Mucosa of descending colon (tissue), 3 donors: ENCODE measurements at regions not wholly inside any gene's neighbourhood (a gene's known extent, or its start where the extent isn't known, plus 50 kb on each side); places are given as distances from the start of the nearest gene placed in this dataset.

Source experiments
- ATAC-seq: fragments of 200-7000 bp; cut with Tn5 transposase; one replicate; pipeline ENCODE4 v1.9.1; 2020; ENCODE audit warnings: mild to moderate bottlenecking, moderate library complexity
- DNase-seq, 3 donors: peaks; one replicate each; pipeline ENCODE4 v3.0.0-alpha.2; 2020
- H3K36me3 ChIP-seq: fragments of 200-600 bp; one replicate; pipeline ENCODE4 v1.8.0; 2021; ENCODE audit warnings: low read depth, mild to moderate bottlenecking
- H3K4me1 ChIP-seq: fragments of 200-600 bp; one replicate; pipeline ENCODE4 v1.8.0; 2021; ENCODE audit warnings: low read depth, mild to moderate bottlenecking
- H3K4me3 ChIP-seq: fragments of 200-600 bp; one replicate; pipeline ENCODE4 v1.8.0; 2021; ENCODE audit warnings: mild to moderate bottlenecking
- H3K9me3 ChIP-seq: fragments of 200-600 bp; one replicate; pipeline ENCODE4 v1.8.0; 2021; ENCODE audit warnings: mild to moderate bottlenecking
- intact Hi-C, 2 donors: fragments of 100-400 bp; cut with DNase I in 1 of 2; cut with micrococcal nuclease in 1 of 2; formaldehyde crosslinking; loops; one replicate each; pipeline versions ENCODE4 v1.11.0 to v1.11.1; 2022; cut with DNase I, micrococcal nuclease
- TF ChIP-seq, protein P1 (sequence below): fragments of 200-600 bp; IDR thresholded peaks from one replicate; pipeline ENCODE4 v1.8.0; 2022; ENCODE audit warnings: antibody characterized with exemption, mild to moderate bottlenecking
- donor health status: DM: no; HTN: no; CAD: no; lungs with moderate emphysema.
- donor health status: DM: no; HTN: no; CAD: no.
- donor health status: DM: no; HTN: yes; CAD: no.

GRCh38 chr6:22401932-22402331 is 105.1 kb upstream of the PRL start:
- ATAC-seq (no peak), DNase-seq (no peak)
- no peak overlapping the region for H3K4me3 ChIP-seq
- no peaks in the 10 kb centered on the region for H3K9me3 ChIP-seq
- TF ChIP-seq, protein P1, sequence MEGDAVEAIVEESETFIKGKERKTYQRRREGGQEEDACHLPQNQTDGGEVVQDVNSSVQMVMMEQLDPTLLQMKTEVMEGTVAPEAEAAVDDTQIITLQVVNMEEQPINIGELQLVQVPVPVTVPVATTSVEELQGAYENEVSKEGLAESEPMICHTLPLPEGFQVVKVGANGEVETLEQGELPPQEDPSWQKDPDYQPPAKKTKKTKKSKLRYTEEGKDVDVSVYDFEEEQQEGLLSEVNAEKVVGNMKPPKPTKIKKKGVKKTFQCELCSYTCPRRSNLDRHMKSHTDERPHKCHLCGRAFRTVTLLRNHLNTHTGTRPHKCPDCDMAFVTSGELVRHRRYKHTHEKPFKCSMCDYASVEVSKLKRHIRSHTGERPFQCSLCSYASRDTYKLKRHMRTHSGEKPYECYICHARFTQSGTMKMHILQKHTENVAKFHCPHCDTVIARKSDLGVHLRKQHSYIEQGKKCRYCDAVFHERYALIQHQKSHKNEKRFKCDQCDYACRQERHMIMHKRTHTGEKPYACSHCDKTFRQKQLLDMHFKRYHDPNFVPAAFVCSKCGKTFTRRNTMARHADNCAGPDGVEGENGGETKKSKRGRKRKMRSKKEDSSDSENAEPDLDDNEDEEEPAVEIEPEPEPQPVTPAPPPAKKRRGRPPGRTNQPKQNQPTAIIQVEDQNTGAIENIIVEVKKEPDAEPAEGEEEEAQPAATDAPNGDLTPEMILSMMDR: no peak
- no peaks in the 10 kb centered on the region for H3K36me3 ChIP-seq
- intact Hi-C loops: no loop called here
- no peaks in the 10 kb centered on the region for H3K4me1 ChIP-seq

GRCh38 chr6:22409486-22409885 is 112.7 kb upstream of the PRL start:
- Histone ChIP-seq H3K9me3 (no peaks in the 10 kb centered on the region), H3K4me1 (no peaks in the 10 kb centered on the region), H3K36me3 (no peaks in the 10 kb centered on the region), H3K4me3 (no peak overlapping the region)
- DNase-seq: no peak
- ATAC-seq: no peak
- TF ChIP-seq, protein P1: no peak
- intact Hi-C loops: no loop called here

GRCh38 chr6:22411376-22412105 is 114.7 kb upstream of the PRL start:
- intact Hi-C loops: no loop called here
- H3K9me3 ChIP-seq: no peaks in the 10 kb centered on the region
- no peak for ATAC-seq
- DNase-seq: no peak
- TF ChIP-seq, protein P1: no peak
- no peaks in the 10 kb centered on the region for H3K36me3 ChIP-seq
- no peak overlapping the region for H3K4me3 ChIP-seq
- H3K4me1 ChIP-seq: no peaks in the 10 kb centered on the region

DNA sequence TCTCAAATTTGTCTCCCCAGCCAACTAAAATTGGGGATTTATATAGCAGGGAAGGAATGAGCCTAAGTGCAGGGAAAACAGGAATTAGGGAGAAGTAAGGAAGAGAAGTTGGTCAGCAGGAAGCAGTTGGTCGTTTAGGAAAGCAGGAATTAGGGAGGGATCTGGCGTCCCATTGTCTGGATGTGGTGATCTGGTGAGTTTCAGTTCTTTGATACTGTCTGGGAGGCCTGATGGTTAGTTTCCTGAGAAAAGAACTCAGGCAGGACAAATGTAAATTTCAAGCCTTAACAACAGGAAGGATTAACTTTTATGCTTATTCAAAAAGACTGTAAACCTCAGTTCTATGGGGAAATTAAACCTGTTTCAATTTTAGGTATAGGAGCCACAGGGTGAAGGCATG is 116.2 kb upstream of the PRL start:
- TF ChIP-seq, protein P1: no peak
- Histone ChIP-seq H3K4me3 (no peak overlapping the region), H3K4me1 (no peaks in the 10 kb centered on the region), H3K9me3 (no peaks in the 10 kb centered on the region), H3K36me3 (no peaks in the 10 kb centered on the region)
- no peak for DNase-seq
- intact Hi-C loops: no loop called here
- ATAC-seq: no peak

- no peaks in the 10 kb centered on the region for H3K9me3 ChIP-seq
- no peak for DNase-seq
- intact Hi-C loops: no loop called here
- no peaks in the 10 kb centered on the region for H3K4me1 ChIP-seq
- ATAC-seq: no peak
- TF ChIP-seq, protein P1: no peak
- H3K36me3 ChIP-seq: no peaks in the 10 kb centered on the region
- no peak overlapping the region for H3K4me3 ChIP-seq
Measured at GRCh38 chr6:22413681-22414311, 117.0 kb upstream of the PRL start.
